ENCODE measurements at regions not wholly inside any gene's neighbourhood (a gene's known extent, or its start where the extent isn't known, plus 50 kb on each side); places are given as distances from the start of the nearest gene placed in this dataset.

GRCh38 chr1:83741348-83741747 is 257.6 kb downstream of the TTLL7 start:
- no peak for DNase-seq (ENCODE audit: low read depth)
- TF ChIP-seq, protein P1, sequence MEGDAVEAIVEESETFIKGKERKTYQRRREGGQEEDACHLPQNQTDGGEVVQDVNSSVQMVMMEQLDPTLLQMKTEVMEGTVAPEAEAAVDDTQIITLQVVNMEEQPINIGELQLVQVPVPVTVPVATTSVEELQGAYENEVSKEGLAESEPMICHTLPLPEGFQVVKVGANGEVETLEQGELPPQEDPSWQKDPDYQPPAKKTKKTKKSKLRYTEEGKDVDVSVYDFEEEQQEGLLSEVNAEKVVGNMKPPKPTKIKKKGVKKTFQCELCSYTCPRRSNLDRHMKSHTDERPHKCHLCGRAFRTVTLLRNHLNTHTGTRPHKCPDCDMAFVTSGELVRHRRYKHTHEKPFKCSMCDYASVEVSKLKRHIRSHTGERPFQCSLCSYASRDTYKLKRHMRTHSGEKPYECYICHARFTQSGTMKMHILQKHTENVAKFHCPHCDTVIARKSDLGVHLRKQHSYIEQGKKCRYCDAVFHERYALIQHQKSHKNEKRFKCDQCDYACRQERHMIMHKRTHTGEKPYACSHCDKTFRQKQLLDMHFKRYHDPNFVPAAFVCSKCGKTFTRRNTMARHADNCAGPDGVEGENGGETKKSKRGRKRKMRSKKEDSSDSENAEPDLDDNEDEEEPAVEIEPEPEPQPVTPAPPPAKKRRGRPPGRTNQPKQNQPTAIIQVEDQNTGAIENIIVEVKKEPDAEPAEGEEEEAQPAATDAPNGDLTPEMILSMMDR (conservative IDR thresholded peaks at IDR 0.05; ENCODE audit: low read depth, low read length) = no peak
- H3K4me3 ChIP-seq (ENCODE audit: low read depth, low read length) = no peak overlapping the region

GRCh38 chr1:83735526-83735925 is 263.4 kb downstream of the TTLL7 start:
- no peak for DNase-seq (ENCODE audit: low read depth)
- no peak overlapping the region for H3K4me3 ChIP-seq (ENCODE audit: low read depth, low read length)
- TF ChIP-seq, protein P1 (conservative IDR thresholded peaks at IDR 0.05; ENCODE audit: low read depth, low read length) = no peak

GRCh38 chr1:83734420-83734819 is 264.5 kb downstream of the TTLL7 start:
- DNase-seq (ENCODE audit: low read depth) = no peak
- TF ChIP-seq, protein P1 (conservative IDR thresholded peaks at IDR 0.05; ENCODE audit: low read depth, low read length) = no peak
- no peak overlapping the region for H3K4me3 ChIP-seq (ENCODE audit: low read depth, low read length)

GRCh38 chr1:83725735-83726360 is 273.1 kb downstream of the TTLL7 start:
- TF ChIP-seq, protein P1 (conservative IDR thresholded peaks at IDR 0.05; ENCODE audit: low read depth, low read length) = no peak
- H3K4me3 ChIP-seq (ENCODE audit: low read depth, low read length) = no peak overlapping the region
- DNase-seq (ENCODE audit: low read depth) = no peak

- DNase-seq (ENCODE audit: low read depth) = no peak
- TF ChIP-seq, protein P1 (conservative IDR thresholded peaks at IDR 0.05; ENCODE audit: low read depth, low read length) = no peak
- no peak overlapping the region for H3K4me3 ChIP-seq (ENCODE audit: low read depth, low read length)
These were observed 280.6 kb downstream of the TTLL7 start for GRCh38 chr1:83718338-83718737.

GRCh38 chr1:83717785-83718184 is 281.1 kb downstream of the TTLL7 start:
- TF ChIP-seq, protein P1 (conservative IDR thresholded peaks at IDR 0.05; ENCODE audit: low read depth, low read length) = no peak
- no peak overlapping the region for H3K4me3 ChIP-seq (ENCODE audit: low read depth, low read length)
- DNase-seq (ENCODE audit: low read depth) = no peak

- no peak for DNase-seq (ENCODE audit: low read depth)
- H3K4me3 ChIP-seq (ENCODE audit: low read depth, low read length) = no peak overlapping the region
- TF ChIP-seq, protein P1 (conservative IDR thresholded peaks at IDR 0.05; ENCODE audit: low read depth, low read length) = no peak
These were observed 282.3 kb downstream of the TTLL7 start for GRCh38 chr1:83716641-83717040.
